Panc1 (cell line): ENCODE measurements at regions not wholly inside any gene's neighbourhood (a gene's known extent, or its start where the extent isn't known, plus 50 kb on each side); places are given as distances from the start of the nearest gene placed in this dataset.

ENCODE experiments used
- ATAC-seq: fragments of 200-7000 bp; cut with Tn5 transposase; 2 replicates; pipeline ENCODE4 v1.9.1; 2020; ENCODE audit warnings: mild to moderate bottlenecking, moderate library complexity
- BruUV-seq: library from RNA; stranded (reverse); fragments of 400-500 nt; replicated peaks from 2 replicates; lab custom pipeline; 2021; lab: Mats Ljungman, UMichigan
- CTCF ChIA-PET: fragments of 300-600 bp; sonication (Branson Sonifier 250); formaldehyde crosslinking; loops from one replicate; lab custom pipeline; 2022; ENCODE audit warnings: antibody characterized with exemption; lab: Charles Lee
- POLR2A ChIA-PET: fragments of 300-600 bp; sonication (Branson Sonifier 250); formaldehyde crosslinking; loops from one replicate; lab custom pipeline; 2022; ENCODE audit warnings: antibody characterized with exemption; lab: Charles Lee
- DNase-seq: peaks from one replicate; pipeline ENCODE4 v3.0.0-alpha.2; 2010; ENCODE audit warnings: low read depth, low spot score
- H3K27ac ChIP-seq: 2 replicates; pipeline ENCODE4 v1.5.1; 2011; ENCODE audit warnings: mild to moderate bottlenecking, low read length, inconsistent platforms
- H3K27me3 ChIP-seq: fragments of 200-500 bp; sonication (Bioruptor generic); 2 replicates; pipeline ENCODE4 v1.6.0; 2014; ENCODE audit warnings: low read length, inconsistent platforms; ENCODE audit not compliant: control insufficient read depth, insufficient read depth
- H3K36me3 ChIP-seq: fragments of 200-500 bp; sonication (Bioruptor generic); 2 replicates; pipeline ENCODE4 v1.5.1; 2014; ENCODE audit warnings: inconsistent platforms, mild to moderate bottlenecking, low read length, moderate library complexity; ENCODE audit not compliant: control insufficient read depth, insufficient read depth
- H3K4me1 ChIP-seq: 2 replicates; pipeline ENCODE4 v1.5.1; 2011; ENCODE audit warnings: inconsistent platforms, mild to moderate bottlenecking, low read length, moderate library complexity; ENCODE audit not compliant: control insufficient read depth, insufficient read depth
- H3K4me3 ChIP-seq, 2 experiments: 2 replicates each; pipeline ENCODE4 v1.5.1; 2011 to 2012; ENCODE audit warnings: low read depth in 2 of 2, low read length in 2 of 2, mild to moderate bottlenecking in 2 of 2, inconsistent platforms in 1 of 2, moderate library complexity in 1 of 2
- H3K9me3 ChIP-seq: fragments of 200-500 bp; sonication (Bioruptor generic); 2 replicates; pipeline ENCODE4 v1.5.1; 2014; ENCODE audit warnings: low read depth, mild to moderate bottlenecking, inconsistent platforms, low read length, moderate library complexity; ENCODE audit not compliant: control insufficient read depth, insufficient read depth
- POLR2AphosphoS5 ChIP-seq: IDR thresholded peaks from 2 replicates; pipeline ENCODE4 v1.6.1; 2012; ENCODE audit warnings: mild to moderate bottlenecking, low read depth, low read length, moderate library complexity
- REST ChIP-seq, 2 experiments: IDR thresholded peaks; 2 replicates each; pipeline ENCODE4 v1.6.1; 2011 to 2012; ENCODE audit warnings: low read depth in 2 of 2, control low read depth in 1 of 2, low read length in 1 of 2, mild to moderate bottlenecking in 1 of 2, moderate library complexity in 1 of 2; ENCODE audit not compliant: insufficient read depth in 1 of 2
- SIN3A ChIP-seq: IDR thresholded peaks from 2 replicates; pipeline ENCODE4 v1.6.1; 2012; ENCODE audit warnings: low read depth, mild to moderate bottlenecking, low read length, moderate library complexity, borderline replicate concordance; ENCODE audit not compliant: insufficient read depth
- TCF7L2 ChIP-seq: IDR thresholded peaks from 2 replicates; pipeline ENCODE4 v1.6.1; 2011; ENCODE audit warnings: mild to moderate bottlenecking, low read depth, low read length, inconsistent platforms
- in situ Hi-C: cut with HindIII; loops from 2 replicates; pipeline ENCODE4 v1.10.0; 2016; ENCODE audit warnings: low sequenced_read_pairs, low pct_unique_long_range_greater_than_20kb
- intact Hi-C: fragments of 100-400 bp; cut with micrococcal nuclease; formaldehyde crosslinking; loops from one replicate; pipeline ENCODE4 v1.10.0; 2022; ENCODE audit not compliant: unreplicated experiment
- TF ChIP-seq, protein P1 (sequence below): fragments of 450-650 bp; IDR thresholded peaks from 2 replicates; pipeline ENCODE4 v1.5.1; 2017; ENCODE audit warnings: mild to moderate bottlenecking

GRCh38 chr2:2810504-2810903 lies 479.4 kb upstream of the MYT1L start:
- Histone ChIP-seq H3K4me3 (no peak overlapping the region), H3K36me3 (no peaks in the 10 kb centered on the region), H3K27me3 (peaks cover 3% of the 10 kb centered on the region; the same call in 1 of the 2 replicates), H3K4me1 (no peaks in the 10 kb centered on the region), H3K9me3 (no peaks in the 10 kb centered on the region), H3K27ac (no peak overlapping the region)
- intact Hi-C loops: no loop called here
- DNase-seq (no peak), ATAC-seq (no peak)
- BruUV-seq: no TSS peak
- TF ChIP-seq REST (IDR thresholded peaks at IDR 0.05; ENCODE audit: insufficient read depth in 1 of 2, low read depth in 2 of 2, low read length in 1 of 2) (no peak), TCF7L2 (no peak), SIN3A (no peak), POLR2AphosphoS5 (no peak)
- TF ChIP-seq, protein P1, sequence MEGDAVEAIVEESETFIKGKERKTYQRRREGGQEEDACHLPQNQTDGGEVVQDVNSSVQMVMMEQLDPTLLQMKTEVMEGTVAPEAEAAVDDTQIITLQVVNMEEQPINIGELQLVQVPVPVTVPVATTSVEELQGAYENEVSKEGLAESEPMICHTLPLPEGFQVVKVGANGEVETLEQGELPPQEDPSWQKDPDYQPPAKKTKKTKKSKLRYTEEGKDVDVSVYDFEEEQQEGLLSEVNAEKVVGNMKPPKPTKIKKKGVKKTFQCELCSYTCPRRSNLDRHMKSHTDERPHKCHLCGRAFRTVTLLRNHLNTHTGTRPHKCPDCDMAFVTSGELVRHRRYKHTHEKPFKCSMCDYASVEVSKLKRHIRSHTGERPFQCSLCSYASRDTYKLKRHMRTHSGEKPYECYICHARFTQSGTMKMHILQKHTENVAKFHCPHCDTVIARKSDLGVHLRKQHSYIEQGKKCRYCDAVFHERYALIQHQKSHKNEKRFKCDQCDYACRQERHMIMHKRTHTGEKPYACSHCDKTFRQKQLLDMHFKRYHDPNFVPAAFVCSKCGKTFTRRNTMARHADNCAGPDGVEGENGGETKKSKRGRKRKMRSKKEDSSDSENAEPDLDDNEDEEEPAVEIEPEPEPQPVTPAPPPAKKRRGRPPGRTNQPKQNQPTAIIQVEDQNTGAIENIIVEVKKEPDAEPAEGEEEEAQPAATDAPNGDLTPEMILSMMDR: no peak
- in situ Hi-C loops: no loop called here
- ChIA-PET POLR2A (no interaction called here), CTCF (no interaction called here)

DNA sequence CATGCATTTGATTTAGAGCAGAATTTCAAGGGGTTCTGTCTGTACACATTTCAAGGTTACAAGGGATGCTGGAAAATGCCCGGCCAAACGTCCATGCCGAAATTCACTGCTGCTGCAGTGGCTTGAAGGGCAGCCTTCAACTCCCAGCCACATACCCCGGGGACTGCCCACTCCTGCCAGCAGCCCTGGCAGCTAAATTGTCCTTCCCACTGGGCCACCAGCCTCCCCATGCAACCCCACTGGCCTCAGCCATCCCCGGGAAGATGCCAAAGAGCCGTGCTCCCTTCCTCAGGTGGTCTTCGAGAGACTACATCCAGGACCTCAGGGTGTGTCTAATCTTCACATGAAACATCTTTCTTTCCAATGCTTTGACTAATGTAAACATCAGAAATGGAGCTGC lies 478.7 kb upstream of the MYT1L start:
- Histone ChIP-seq H3K4me3 (no peak overlapping the region), H3K4me1 (no peaks in the 10 kb centered on the region), H3K27ac (no peak overlapping the region), H3K27me3 (peaks cover 3% of the 10 kb centered on the region; the same call in 1 of the 2 replicates), H3K36me3 (no peaks in the 10 kb centered on the region), H3K9me3 (no peaks in the 10 kb centered on the region)
- no TSS peak for BruUV-seq
- ATAC-seq (no peak), DNase-seq (no peak)
- in situ Hi-C loops (no loop called here), intact Hi-C loops (no loop called here)
- CTCF ChIA-PET: no interaction called here
- TF ChIP-seq REST (IDR thresholded peaks at IDR 0.05; ENCODE audit: insufficient read depth in 1 of 2, low read depth in 2 of 2, low read length in 1 of 2) (no peak), POLR2AphosphoS5 (no peak), TCF7L2 (no peak), SIN3A (no peak)
- TF ChIP-seq, protein P1: no peak
- POLR2A ChIA-PET: no interaction called here
